IPS-NIHi7 (cell line): ENCODE measurements at regions not wholly inside any gene's neighbourhood (a gene's known extent, or its start where the extent isn't known, plus 50 kb on each side); places are given as distances from the start of the nearest gene placed in this dataset.
"Not testable (repeated sequence)": the region's sequence is repeated elsewhere in the genome, so short reads cannot be mapped to it uniquely, and the experiment has no call there.

ENCODE experiments used
- DNase-seq: peaks from one replicate; pipeline ENCODE4 v3.0.0; 2012; ENCODE audit warnings: mixed read lengths; ENCODE audit errors: extremely low spot score

- no peak for DNase-seq
Measured at GRCh38 chr13:109331011-109331433, 455.4 kb downstream of the IRS2 start.

- no peak for DNase-seq
Measured at GRCh38 chr13:109330123-109330522, 456.3 kb downstream of the IRS2 start.

GRCh38 chr13:109329175-109329574 is 457.2 kb downstream of the IRS2 start:
- DNase-seq, result no peak

- no peak for DNase-seq
Measured at GRCh38 chr13:109326601-109327000, 459.8 kb downstream of the IRS2 start.

- no peak for DNase-seq
Measured at GRCh38 chr13:109323338-109323737, 463.0 kb downstream of the IRS2 start.

- DNase-seq, result no peak
Measured at GRCh38 chr13:109318945-109319590, 467.3 kb downstream of the IRS2 start.

GRCh38 chr13:109315481-109315880 is 470.9 kb downstream of the IRS2 start:
- no peak for DNase-seq

- DNase-seq, result no peak
Measured at GRCh38 chr13:109314101-109314500, 472.3 kb downstream of the IRS2 start.

- DNase-seq, result no peak
Measured at GRCh38 chr13:109312399-109312798, 474.0 kb downstream of the IRS2 start.

- DNase-seq, result not testable (repeated sequence)
Measured at GRCh38 chr13:109311431-109311976, 474.9 kb downstream of the IRS2 start.

- DNase-seq, result no peak
Measured at GRCh38 chr13:109309625-109310363, 476.6 kb downstream of the IRS2 start.

- DNase-seq, result no peak
Measured at GRCh38 chr13:109307027-109307426, 479.4 kb downstream of the IRS2 start.

- DNase-seq, result no peak
Measured at GRCh38 chr13:109301726-109302125, 484.7 kb downstream of the IRS2 start.

GRCh38 chr13:109301276-109301675 is 485.1 kb downstream of the IRS2 start:
- DNase-seq, result no peak

- DNase-seq, result no peak
Measured at GRCh38 chr13:109297628-109298027, 488.8 kb downstream of the IRS2 start.

GRCh38 chr13:109293166-109293565 is 493.2 kb downstream of the IRS2 start:
- DNase-seq, result no peak

GRCh38 chr13:109288151-109288709 is 498.2 kb downstream of the IRS2 start:
- no peak for DNase-seq

GRCh38 chr13:109287553-109287952 is 498.8 kb downstream of the IRS2 start:
- DNase-seq, result no peak

- DNase-seq, result no peak
Measured at GRCh38 chr13:109285586-109285985, 500.8 kb downstream of the IRS2 start.

- no peak for DNase-seq
Measured at GRCh38 chr13:109281903-109282635, 504.3 kb downstream of the IRS2 start.

- no peak for DNase-seq
Measured at GRCh38 chr13:109281017-109281902, 505.1 kb downstream of the IRS2 start.
